ENCODE measurements at regions not wholly inside any gene's neighbourhood (a gene's known extent, or its start where the extent isn't known, plus 50 kb on each side); places are given as distances from the start of the nearest gene placed in this dataset.

- H3K9me3 Mint-ChIP-seq, result no peaks in the 10 kb centered on the region
- DNase-seq (no peak), ATAC-seq (no peak)
- H3K27me3 Mint-ChIP-seq, result no peaks in the 10 kb centered on the region
- no peak overlapping the region for H3K27ac Mint-ChIP-seq
- H3K4me1 Mint-ChIP-seq, result no peaks in the 10 kb centered on the region
- H3K4me3 Mint-ChIP-seq, result no peak overlapping the region
These were observed 297.6 kb upstream of the SP8 start for GRCh38 chr7:21084286-21084685.

DNA sequence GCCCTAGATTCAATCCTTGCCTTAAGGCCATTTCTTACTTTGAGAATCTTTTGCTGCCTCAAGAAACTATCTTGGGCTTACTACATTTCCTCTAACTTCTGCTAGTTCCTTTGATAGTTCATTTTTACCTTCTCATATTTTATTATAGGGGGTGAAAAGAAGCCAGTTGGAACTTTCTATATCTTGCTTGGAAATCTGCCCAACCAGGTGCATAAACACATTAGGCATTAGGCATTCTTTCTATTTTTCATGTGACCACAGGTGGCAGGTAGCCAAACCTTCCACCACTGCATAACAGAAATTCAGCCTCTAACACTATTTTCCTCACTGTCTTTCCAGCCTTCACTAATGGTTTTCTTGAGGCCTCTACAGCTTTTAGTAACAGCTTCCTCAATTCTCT is 300.0 kb upstream of the SP8 start:
- Mint-ChIP-seq H3K4me1 (no peaks in the 10 kb centered on the region), H3K27me3 (no peaks in the 10 kb centered on the region), H3K9me3 (no peaks in the 10 kb centered on the region), H3K27ac (no peak overlapping the region), H3K4me3 (no peak overlapping the region)
- no peak for ATAC-seq
- no peak for DNase-seq

GRCh38 chr7:21089653-21090052 is 303.0 kb upstream of the SP8 start:
- H3K27me3 Mint-ChIP-seq, result peaks cover 9% of the 10 kb centered on the region
- no peaks in the 10 kb centered on the region for H3K9me3 Mint-ChIP-seq
- H3K4me3 Mint-ChIP-seq, result no peak overlapping the region
- H3K27ac Mint-ChIP-seq, result no peak overlapping the region
- H3K4me1 Mint-ChIP-seq, result no peaks in the 10 kb centered on the region
- no peak for ATAC-seq
- no peak for DNase-seq

DNA sequence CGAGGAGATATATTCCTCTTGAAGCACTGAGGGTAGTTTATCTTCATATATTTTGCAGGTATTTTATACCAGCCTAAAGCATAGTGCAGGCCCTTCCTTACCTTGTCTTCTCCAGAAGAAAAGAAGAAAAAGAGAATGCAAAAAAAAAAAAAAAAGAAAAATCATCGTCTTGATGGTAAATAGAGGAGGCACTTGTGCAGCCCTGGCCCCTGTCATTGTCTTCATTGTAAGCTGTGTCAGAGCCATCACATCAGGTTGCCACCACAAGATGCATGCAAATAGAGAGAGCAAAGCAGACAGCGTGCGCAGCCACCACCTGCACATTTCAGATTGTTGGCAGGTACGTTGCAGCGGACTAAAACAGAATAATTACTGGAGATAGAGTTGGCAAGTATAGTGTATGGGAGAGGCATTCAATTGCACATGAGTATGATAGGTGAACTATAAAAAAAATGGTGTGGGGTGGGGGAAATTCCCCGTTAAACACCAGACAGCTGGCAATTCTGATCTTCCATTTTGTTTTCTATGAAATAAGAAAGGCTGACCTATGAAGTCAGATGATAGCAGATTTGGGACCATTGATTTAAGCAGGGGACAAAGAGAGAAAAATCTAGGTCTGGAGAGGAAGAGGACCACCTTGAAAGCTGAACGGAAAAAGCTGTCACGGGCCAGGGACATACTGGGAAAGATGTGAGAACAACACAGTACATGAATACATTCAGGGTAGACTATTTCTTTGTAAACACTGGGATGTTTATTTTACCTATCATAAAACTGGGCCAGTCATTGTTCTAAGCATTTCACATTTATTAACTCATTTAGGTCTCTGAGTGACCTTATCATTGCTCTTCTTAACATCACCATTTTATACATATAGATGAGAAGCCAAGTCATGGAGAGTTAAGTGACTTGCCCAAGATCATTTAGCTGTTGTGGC is 306.3 kb upstream of the SP8 start:
- Mint-ChIP-seq H3K4me3 (no peak overlapping the region), H3K9me3 (no peaks in the 10 kb centered on the region), H3K27me3 (peaks cover 9% of the 10 kb centered on the region), H3K4me1 (no peaks in the 10 kb centered on the region), H3K27ac (no peak overlapping the region)
- no peak for DNase-seq
- ATAC-seq, result no peak

- no peak overlapping the region for H3K4me3 Mint-ChIP-seq
- no peak for ATAC-seq
- H3K27me3 Mint-ChIP-seq, result peaks cover 9% of the 10 kb centered on the region
- no peak for DNase-seq
- H3K27ac Mint-ChIP-seq, result no peak overlapping the region
- no peaks in the 10 kb centered on the region for H3K4me1 Mint-ChIP-seq
- no peaks in the 10 kb centered on the region for H3K9me3 Mint-ChIP-seq
These were observed 307.9 kb upstream of the SP8 start for GRCh38 chr7:21094589-21094988.

DNA sequence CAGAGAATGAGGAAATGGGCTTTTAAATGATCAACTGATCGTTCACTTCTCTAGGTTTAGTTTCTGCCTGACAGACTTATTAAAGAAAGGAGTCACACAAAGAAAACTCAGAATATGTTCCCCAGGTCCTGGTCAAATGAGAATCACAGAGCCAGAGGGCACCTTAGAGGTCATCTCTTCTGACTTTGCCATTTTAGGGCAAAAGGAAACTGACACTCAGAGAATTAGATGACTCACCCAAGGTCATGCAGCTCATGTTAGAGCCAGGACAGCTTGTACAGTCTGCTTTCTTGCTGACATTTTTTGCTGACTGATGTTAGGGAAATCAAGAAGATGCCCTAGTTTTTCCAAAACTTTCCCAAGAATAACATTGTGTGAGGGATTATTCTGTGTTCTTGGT is 312.7 kb upstream of the SP8 start:
- peaks cover 8% of the 10 kb centered on the region for H3K27me3 Mint-ChIP-seq
- ATAC-seq, result no peak
- H3K9me3 Mint-ChIP-seq, result no peaks in the 10 kb centered on the region
- no peaks in the 10 kb centered on the region for H3K4me1 Mint-ChIP-seq
- H3K4me3 Mint-ChIP-seq, result no peak overlapping the region
- H3K27ac Mint-ChIP-seq, result no peak overlapping the region
- no peak for DNase-seq

DNA sequence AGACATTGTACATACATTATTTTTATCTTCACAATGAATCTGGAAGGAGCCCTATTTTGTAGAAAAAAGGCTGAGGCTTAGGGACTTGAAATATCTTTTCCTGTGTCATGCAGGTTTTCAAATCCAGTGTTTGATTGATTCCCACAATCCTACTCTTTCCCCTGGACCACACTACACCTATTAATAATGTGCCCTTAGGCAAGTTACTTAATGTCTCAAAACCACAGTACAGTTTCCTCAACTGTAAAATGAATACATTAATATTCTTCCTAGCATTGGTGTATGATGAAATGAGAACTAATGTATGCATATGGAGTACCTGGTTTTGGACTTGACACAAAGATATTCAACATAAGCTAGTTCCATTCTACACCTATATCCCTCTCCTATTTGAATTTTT is 313.3 kb upstream of the SP8 start:
- Mint-ChIP-seq H3K9me3 (no peaks in the 10 kb centered on the region), H3K27me3 (peaks cover 8% of the 10 kb centered on the region), H3K27ac (no peak overlapping the region), H3K4me1 (no peaks in the 10 kb centered on the region), H3K4me3 (no peak overlapping the region)
- ATAC-seq (no peak), DNase-seq (no peak)

GRCh38 chr7:21101541-21101940 is 314.9 kb upstream of the SP8 start:
- DNase-seq, result no peak
- Mint-ChIP-seq H3K4me3 (no peak overlapping the region), H3K4me1 (no peaks in the 10 kb centered on the region), H3K27me3 (peaks cover 8% of the 10 kb centered on the region), H3K27ac (no peak overlapping the region), H3K9me3 (no peaks in the 10 kb centered on the region)
- ATAC-seq, result no peak

DNA sequence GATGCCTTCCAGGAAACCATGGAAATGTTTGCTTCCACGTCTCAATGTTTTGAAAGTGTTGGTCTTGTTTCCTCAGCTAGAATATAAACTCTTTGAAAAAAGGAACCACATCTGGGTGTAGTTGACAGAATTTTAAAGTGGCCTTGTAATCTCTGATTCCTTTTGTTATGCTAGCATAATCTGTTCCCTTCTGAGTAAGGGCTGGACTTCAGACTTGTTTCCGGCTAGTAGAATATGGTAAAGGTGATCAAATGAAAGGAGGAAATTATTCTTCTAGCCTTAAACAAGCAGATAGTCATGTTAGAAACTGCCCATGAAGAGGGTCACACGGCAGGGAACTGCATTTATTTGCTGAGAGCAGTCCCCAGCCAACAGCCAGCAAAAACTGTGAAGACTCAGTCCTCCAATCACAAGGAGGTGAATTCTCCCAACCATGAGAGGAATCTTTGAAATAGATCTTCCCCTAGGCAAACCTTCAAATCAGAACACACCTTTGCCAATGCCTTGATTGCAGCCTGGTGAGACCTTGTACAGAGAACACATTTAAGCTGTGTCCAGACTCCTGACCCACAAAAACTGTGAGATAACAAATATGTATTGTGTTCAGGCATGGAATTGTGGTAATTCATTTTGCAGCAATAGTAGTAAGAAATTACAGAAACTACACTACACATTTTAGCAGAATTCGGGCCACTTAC is 316.9 kb upstream of the SP8 start:
- Mint-ChIP-seq H3K27ac (peak overlapping the region in 1 of 2 donors; percentile 31), H3K9me3 (no peaks in the 10 kb centered on the region), H3K4me3 (no peak overlapping the region), H3K4me1 (no peaks in the 10 kb centered on the region), H3K27me3 (peaks cover 14% of the 10 kb centered on the region)
- DNase-seq (no peak), ATAC-seq (no peak)

GRCh38 chr7:21104124-21104500 is 317.4 kb upstream of the SP8 start:
- no peak overlapping the region for H3K4me3 Mint-ChIP-seq
- peaks cover 14% of the 10 kb centered on the region for H3K27me3 Mint-ChIP-seq
- no peak for ATAC-seq

GRCh38 chr7:21106296-21106732 is 319.6 kb upstream of the SP8 start:
- H3K4me1 Mint-ChIP-seq, result no peaks in the 10 kb centered on the region
- DNase-seq (no peak), ATAC-seq (no peak)
- H3K9me3 Mint-ChIP-seq, result no peaks in the 10 kb centered on the region
- H3K4me3 Mint-ChIP-seq, result no peak overlapping the region
- no peak overlapping the region for H3K27ac Mint-ChIP-seq
- H3K27me3 Mint-ChIP-seq, result peaks cover 14% of the 10 kb centered on the region

More at GRCh38 chr7:21104124-21104500, 317.4 kb upstream of the SP8 start:
- no peaks in the 10 kb centered on the region for H3K9me3 Mint-ChIP-seq
- no peak overlapping the region for H3K27ac Mint-ChIP-seq
- no peak for DNase-seq
- H3K4me1 Mint-ChIP-seq, result no peaks in the 10 kb centered on the region

DNA sequence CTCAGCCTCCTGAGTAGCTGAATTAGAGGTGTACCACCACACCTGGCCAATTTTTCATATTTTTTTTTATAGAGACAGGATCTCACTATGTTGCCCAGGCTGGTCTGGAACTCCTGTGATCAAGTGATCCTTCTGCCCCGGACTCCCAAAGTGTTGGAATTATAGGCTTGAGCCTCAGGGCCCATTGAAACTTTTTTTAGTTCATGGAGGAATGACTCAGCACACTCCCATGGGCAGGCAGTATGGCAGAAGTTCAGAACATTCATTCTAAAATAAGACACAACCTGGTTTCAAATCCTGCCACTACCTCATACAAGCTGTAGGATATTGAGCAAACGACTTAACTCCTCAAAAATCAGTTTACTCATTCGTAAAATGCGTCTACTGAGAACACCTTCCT is 320.4 kb upstream of the SP8 start:
- Mint-ChIP-seq H3K27ac (no peak overlapping the region), H3K27me3 (peaks cover 14% of the 10 kb centered on the region), H3K9me3 (no peaks in the 10 kb centered on the region), H3K4me1 (no peaks in the 10 kb centered on the region), H3K4me3 (no peak overlapping the region)
- DNase-seq, result no peak
- ATAC-seq, result no peak

DNA sequence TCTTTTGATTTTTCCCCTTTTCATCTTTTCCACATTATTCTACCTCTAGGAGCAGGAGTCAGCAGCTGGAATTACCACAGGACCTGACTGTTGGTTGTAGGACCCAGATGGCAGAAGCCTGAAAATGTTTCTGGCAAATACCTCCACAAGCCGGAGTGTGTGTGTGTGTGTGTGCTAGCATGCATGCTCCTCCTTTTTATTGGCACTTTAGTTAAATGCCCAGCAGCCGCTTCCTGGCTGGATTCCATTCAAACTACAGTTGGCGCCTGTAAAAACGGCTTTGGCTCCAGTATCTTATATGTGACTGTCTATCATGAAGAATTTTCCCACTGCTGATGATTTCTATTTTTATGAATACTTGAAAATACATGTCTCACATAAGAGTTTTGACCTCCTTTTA is 319.7 kb upstream of the SP4 start:
- H3K27ac Mint-ChIP-seq, result no peak overlapping the region
- ATAC-seq, result no peak
- DNase-seq, result no peak
- no peak overlapping the region for H3K4me3 Mint-ChIP-seq
- H3K9me3 Mint-ChIP-seq, result no peaks in the 10 kb centered on the region
- peaks cover 7% of the 10 kb centered on the region for H3K27me3 Mint-ChIP-seq
- no peaks in the 10 kb centered on the region for H3K4me1 Mint-ChIP-seq

GRCh38 chr7:21113609-21114415 is 314.1 kb upstream of the SP4 start:
- H3K9me3 Mint-ChIP-seq, result no peaks in the 10 kb centered on the region
- no peaks in the 10 kb centered on the region for H3K4me1 Mint-ChIP-seq
- H3K4me3 Mint-ChIP-seq, result no peak overlapping the region
- no peak overlapping the region for H3K27ac Mint-ChIP-seq
- DNase-seq (no peak), ATAC-seq (no peak)
- peaks cover 19% of the 10 kb centered on the region for H3K27me3 Mint-ChIP-seq

DNA sequence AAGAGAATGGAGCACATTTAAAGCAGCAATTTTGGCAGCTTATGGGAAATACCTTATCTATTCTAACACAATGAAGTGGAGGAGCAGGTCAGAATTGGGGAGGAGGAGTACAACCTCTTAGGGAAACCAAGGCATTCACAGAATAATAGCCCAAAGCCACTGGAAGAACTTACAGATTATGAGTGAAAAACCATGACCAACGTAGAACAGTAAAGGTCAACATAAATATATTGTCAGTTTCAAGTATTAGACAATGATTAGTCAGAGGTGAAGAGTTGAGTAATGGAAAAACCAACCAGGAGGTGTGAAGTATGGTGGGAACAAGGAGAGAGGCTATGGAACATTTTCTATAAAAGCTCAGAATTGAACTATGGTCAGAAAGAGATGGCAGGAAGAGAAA is 304.3 kb upstream of the SP4 start:
- Mint-ChIP-seq H3K4me1 (no peaks in the 10 kb centered on the region), H3K9me3 (peaks cover 5 to 6% of the 10 kb centered on the region in 2 donors), H3K27me3 (peaks cover 24% of the 10 kb centered on the region), H3K4me3 (no peak overlapping the region), H3K27ac (peak overlapping the region in 1 of 2 donors; percentile 2)
- ATAC-seq (no peak), DNase-seq (no peak)

DNA sequence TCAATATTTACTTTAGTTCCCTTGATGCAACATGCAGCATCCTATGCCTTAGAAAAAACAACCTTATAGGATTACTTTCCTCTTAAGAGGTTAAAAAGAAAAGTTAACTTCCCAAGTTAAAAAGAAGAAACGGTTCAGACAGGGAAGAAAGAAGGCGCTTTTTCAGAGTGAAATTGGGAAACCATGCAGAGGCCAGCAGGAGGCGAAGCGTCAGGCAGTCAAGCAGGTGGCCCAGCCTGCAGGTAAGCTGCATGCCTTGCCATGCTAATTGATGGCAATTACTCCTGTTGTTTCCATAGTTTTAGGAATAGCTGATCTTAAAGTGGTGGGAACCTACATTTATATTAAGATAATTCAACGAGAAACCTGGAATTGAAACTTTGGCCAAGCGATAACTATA is 302.6 kb upstream of the SP4 start:
- Mint-ChIP-seq H3K9me3 (peaks cover 5 to 6% of the 10 kb centered on the region in 2 donors), H3K4me1 (no peaks in the 10 kb centered on the region), H3K27ac (no peak overlapping the region), H3K27me3 (peaks cover 27% of the 10 kb centered on the region), H3K4me3 (no peak overlapping the region)
- ATAC-seq (no peak), DNase-seq (no peak)

All from stimulated activated naive CD8-positive, alpha-beta T cell treated with anti-CD3 and anti-CD28 coated beads, Interleukin-15, amount 100 ng/mL, for 72 hours (primary cell).